ENCODE measurements at regions not wholly inside any gene's neighbourhood (a gene's known extent, or its start where the extent isn't known, plus 50 kb on each side); places are given as distances from the start of the nearest gene placed in this dataset.

- TF ChIP-seq POLR2A (IDR thresholded peaks at IDR 0.05) (no peak), CTCF (IDR thresholded peaks at IDR 0.05) (no peak), POLR2AphosphoS5 (IDR thresholded peaks at IDR 0.05) (no peak)
Measured at GRCh38 chrY:7803737-7804136, 892.2 kb upstream of the AMELY start.

Data from breast epithelium (tissue), 3 donors.